ENCODE measurements at regions not wholly inside any gene's neighbourhood (a gene's known extent, or its start where the extent isn't known, plus 50 kb on each side); places are given as distances from the start of the nearest gene placed in this dataset.
A peak's percentile ranks its signal among the peaks of the same experiment; 100 is the strongest.

GRCh38 chr14:58747181-58747580 lies 109.4 kb downstream of the DACT1 start:
- TF ChIP-seq POLR2AphosphoS5 (IDR thresholded peaks at IDR 0.05): peak in 1 of 2 donors; percentile 35
- no peak for TF ChIP-seq CTCF (IDR thresholded peaks at IDR 0.05)
- TF ChIP-seq POLR2A (IDR thresholded peaks at IDR 0.05; ENCODE audit: low read depth): no peak
- no peak for TF ChIP-seq EP300 (IDR thresholded peaks at IDR 0.05)
